ENCODE measurements at regions not wholly inside any gene's neighbourhood (a gene's known extent, or its start where the extent isn't known, plus 50 kb on each side); places are given as distances from the start of the nearest gene placed in this dataset.
A peak's percentile ranks its signal among the peaks of the same experiment; 100 is the strongest.
"Not testable (repeated sequence)": the region's sequence is repeated elsewhere in the genome, so short reads cannot be mapped to it uniquely, and the experiment has no call there.

GRCh38 chr17:30600830-30601494 is 123.8 kb downstream of the GOSR1 start:
- Histone ChIP-seq H3K9me3 (ENCODE audit: control insufficient read depth, insufficient read depth, low read length) (no peaks in the 10 kb centered on the region), H3K27ac (ENCODE audit: low read depth, low read length) (peak overlapping the region; percentile 94), H3K4me1 (ENCODE audit: control insufficient read depth, insufficient read depth, low read length) (peaks cover 12% of the 10 kb centered on the region), H3K4me3 (ENCODE audit: low read depth, low read length) (peak overlapping the region; percentile 77), H3K36me3 (ENCODE audit: control insufficient read depth, insufficient read depth, low read length) (no peaks in the 10 kb centered on the region), H3K27me3 (ENCODE audit: control insufficient read depth, insufficient read depth, low read length) (no peaks in the 10 kb centered on the region)
- peak in 4 of 6 donors; percentile 1 to 64 (median 36) for DNase-seq (ENCODE audit: low read depth in 4 of 6, low spot score in 6 of 6)
- WGBS (ENCODE audit: insufficient coverage), result 0% methylated on average over 44 of the region's 49 CpGs

- peak; percentile 52 to 93 (median 69) for DNase-seq (ENCODE audit: low read depth in 4 of 6, low spot score in 6 of 6)
- Histone ChIP-seq H3K4me3 (ENCODE audit: low read depth, low read length) (peak overlapping the region; percentile 77), H3K4me1 (ENCODE audit: control insufficient read depth, insufficient read depth, low read length) (peaks cover 12% of the 10 kb centered on the region), H3K9me3 (ENCODE audit: control insufficient read depth, insufficient read depth, low read length) (no peaks in the 10 kb centered on the region), H3K27me3 (ENCODE audit: control insufficient read depth, insufficient read depth, low read length) (no peaks in the 10 kb centered on the region), H3K36me3 (ENCODE audit: control insufficient read depth, insufficient read depth, low read length) (no peaks in the 10 kb centered on the region), H3K27ac (ENCODE audit: low read depth, low read length) (peak overlapping the region; percentile 94)
- under 1% methylated on average over 73 of the region's 78 CpGs for WGBS (ENCODE audit: insufficient coverage)
Observed at GRCh38 chr17:30600060-30600829, 123.0 kb downstream of the GOSR1 start.

- Histone ChIP-seq H3K4me3 (ENCODE audit: low read depth, low read length) (peak overlapping the region; percentile 77), H3K36me3 (ENCODE audit: control insufficient read depth, insufficient read depth, low read length) (no peaks in the 10 kb centered on the region), H3K9me3 (ENCODE audit: control insufficient read depth, insufficient read depth, low read length) (no peaks in the 10 kb centered on the region), H3K27me3 (ENCODE audit: control insufficient read depth, insufficient read depth, low read length) (no peaks in the 10 kb centered on the region), H3K27ac (ENCODE audit: low read depth, low read length) (peak overlapping the region; percentile 94), H3K4me1 (ENCODE audit: control insufficient read depth, insufficient read depth, low read length) (peaks cover 12% of the 10 kb centered on the region)
- WGBS (ENCODE audit: insufficient coverage), result 26% methylated on average over 9 of the region's 13 CpGs
- no peak for DNase-seq (ENCODE audit: low read depth in 4 of 6, low spot score in 6 of 6)
Observed at GRCh38 chr17:30599428-30600059, 122.3 kb downstream of the GOSR1 start.

GRCh38 chr17:30597776-30598288 is 120.6 kb downstream of the GOSR1 start:
- Histone ChIP-seq H3K27ac (ENCODE audit: low read depth, low read length) (no peak overlapping the region), H3K27me3 (ENCODE audit: control insufficient read depth, insufficient read depth, low read length) (no peaks in the 10 kb centered on the region), H3K4me1 (ENCODE audit: control insufficient read depth, insufficient read depth, low read length) (peaks cover 12% of the 10 kb centered on the region), H3K9me3 (ENCODE audit: control insufficient read depth, insufficient read depth, low read length) (no peaks in the 10 kb centered on the region), H3K36me3 (ENCODE audit: control insufficient read depth, insufficient read depth, low read length) (no peaks in the 10 kb centered on the region), H3K4me3 (ENCODE audit: low read depth, low read length) (no peak overlapping the region)
- WGBS (ENCODE audit: insufficient coverage), result no CpG with 5 or more reads among the region's 4 CpGs
- DNase-seq (ENCODE audit: low read depth in 4 of 6, low spot score in 6 of 6), result no peak

GRCh38 chr17:30596948-30597775 is 120.0 kb downstream of the GOSR1 start:
- not testable (repeated sequence) for H3K36me3 ChIP-seq (ENCODE audit: control insufficient read depth, insufficient read depth, low read length); H3K4me3 ChIP-seq (ENCODE audit: low read depth, low read length); DNase-seq (ENCODE audit: low read depth in 4 of 6, low spot score in 6 of 6); H3K27me3 ChIP-seq (ENCODE audit: control insufficient read depth, insufficient read depth, low read length); H3K27ac ChIP-seq (ENCODE audit: low read depth, low read length); H3K9me3 ChIP-seq (ENCODE audit: control insufficient read depth, insufficient read depth, low read length)
- no CpG with 5 or more reads among the region's 8 CpGs for WGBS (ENCODE audit: insufficient coverage)
- H3K4me1 ChIP-seq (ENCODE audit: control insufficient read depth, insufficient read depth, low read length), result peaks cover 12% of the 10 kb centered on the region

- H3K4me1 ChIP-seq (ENCODE audit: control insufficient read depth, insufficient read depth, low read length); H3K27me3 ChIP-seq (ENCODE audit: control insufficient read depth, insufficient read depth, low read length); DNase-seq (ENCODE audit: low read depth in 4 of 6, low spot score in 6 of 6); H3K27ac ChIP-seq (ENCODE audit: low read depth, low read length); H3K9me3 ChIP-seq (ENCODE audit: control insufficient read depth, insufficient read depth, low read length); H3K36me3 ChIP-seq (ENCODE audit: control insufficient read depth, insufficient read depth, low read length); H3K4me3 ChIP-seq (ENCODE audit: low read depth, low read length): not testable (repeated sequence)
- 89% methylated on average over 3 of the region's 10 CpGs for WGBS (ENCODE audit: insufficient coverage)
Observed at GRCh38 chr17:30594953-30595371, 117.8 kb downstream of the GOSR1 start.

GRCh38 chr17:30594223-30594952 is 117.2 kb downstream of the GOSR1 start:
- Histone ChIP-seq H3K36me3 (ENCODE audit: control insufficient read depth, insufficient read depth, low read length) (no peaks in the 10 kb centered on the region), H3K4me1 (ENCODE audit: control insufficient read depth, insufficient read depth, low read length) (peaks cover 2% of the 10 kb centered on the region), H3K27ac (ENCODE audit: low read depth, low read length) (no peak overlapping the region), H3K27me3 (ENCODE audit: control insufficient read depth, insufficient read depth, low read length) (no peaks in the 10 kb centered on the region), H3K9me3 (ENCODE audit: control insufficient read depth, insufficient read depth, low read length) (no peaks in the 10 kb centered on the region), H3K4me3 (ENCODE audit: low read depth, low read length) (no peak overlapping the region)
- no peak for DNase-seq (ENCODE audit: low read depth in 4 of 6, low spot score in 6 of 6)
- WGBS (ENCODE audit: insufficient coverage), result 91% methylated on average over 14 of the region's 18 CpGs

GRCh38 chr17:30590081-30590733 is 113.0 kb downstream of the GOSR1 start:
- Histone ChIP-seq H3K27ac (ENCODE audit: low read depth, low read length) (no peak overlapping the region), H3K4me1 (ENCODE audit: control insufficient read depth, insufficient read depth, low read length) (no peaks in the 10 kb centered on the region), H3K9me3 (ENCODE audit: control insufficient read depth, insufficient read depth, low read length) (no peaks in the 10 kb centered on the region), H3K27me3 (ENCODE audit: control insufficient read depth, insufficient read depth, low read length) (no peaks in the 10 kb centered on the region), H3K36me3 (ENCODE audit: control insufficient read depth, insufficient read depth, low read length) (no peaks in the 10 kb centered on the region), H3K4me3 (ENCODE audit: low read depth, low read length) (no peak overlapping the region)
- no peak for DNase-seq (ENCODE audit: low read depth in 4 of 6, low spot score in 6 of 6)
- WGBS (ENCODE audit: insufficient coverage), result no CpG with 5 or more reads among the region's 3 CpGs

Data from spinal cord (tissue), 9 donors.